Fibroblast of lung (primary cell): ENCODE measurements at regions not wholly inside any gene's neighbourhood (a gene's known extent, or its start where the extent isn't known, plus 50 kb on each side); places are given as distances from the start of the nearest gene placed in this dataset.
"Not testable (repeated sequence)": the region's sequence is repeated elsewhere in the genome, so short reads cannot be mapped to it uniquely, and the experiment has no call there.

Experiments
- DNase-seq, 2 donors: peaks; one replicate each; pipeline versions ENCODE4 v3.0.0 to v3.0.0-alpha.2; 2010; ENCODE audit warnings: low read depth in 2 of 2
- H2AFZ ChIP-seq: 2 replicates; pipeline ENCODE4 v1.5.1; 2012; ENCODE audit warnings: low read length, control low read depth, inconsistent platforms
- H3K27ac ChIP-seq: 2 replicates; pipeline ENCODE4 v1.5.1; 2011; ENCODE audit warnings: low read length, control low read depth; ENCODE audit not compliant: insufficient read depth
- H3K27me3 ChIP-seq: 2 replicates; pipeline ENCODE4 v1.5.1; 2011; ENCODE audit warnings: mild to moderate bottlenecking, low read length; ENCODE audit not compliant: control insufficient read depth, insufficient read depth
- H3K36me3 ChIP-seq: 2 replicates; pipeline ENCODE4 v1.5.1; 2011; ENCODE audit warnings: low read length; ENCODE audit not compliant: control insufficient read depth, insufficient read depth
- H3K4me1 ChIP-seq: 2 replicates; pipeline ENCODE4 v1.5.1; 2011; ENCODE audit warnings: low read length; ENCODE audit not compliant: control insufficient read depth, insufficient read depth; ENCODE audit errors: extremely low read depth
- H3K4me2 ChIP-seq: 2 replicates; pipeline ENCODE4 v1.5.1; 2011; ENCODE audit warnings: low read length, control low read depth; ENCODE audit not compliant: insufficient read depth; ENCODE audit errors: extremely low read depth
- H3K4me3 ChIP-seq, 4 experiments: fragments of 200-600 bp in 1 of 4; sonication (generic) in 1 of 4; replicated peaks in 1 of 4; 2 replicates each; pipeline ENCODE4 v1.5.1; 2011 to 2016; ENCODE audit warnings: low read length in 4 of 4, low read depth in 3 of 4, mild to moderate bottlenecking in 3 of 4, control low read depth in 2 of 4, inconsistent platforms in 1 of 4, mixed read lengths in 1 of 4; ENCODE audit not compliant: insufficient read depth in 1 of 4; ENCODE audit errors: control extremely low read depth in 1 of 4
- H3K79me2 ChIP-seq: 2 replicates; pipeline ENCODE4 v1.5.1; 2012; ENCODE audit warnings: mild to moderate bottlenecking, low read length, inconsistent platforms; ENCODE audit not compliant: control insufficient read depth, insufficient read depth
- H3K9ac ChIP-seq: 2 replicates; pipeline ENCODE4 v1.5.1; 2011; ENCODE audit warnings: mild to moderate bottlenecking, low read length, control low read depth; ENCODE audit not compliant: insufficient read depth
- H3K9me3 ChIP-seq: 2 replicates; pipeline ENCODE4 v1.5.1; 2012; ENCODE audit warnings: low read depth, low read length; ENCODE audit not compliant: control insufficient read depth, insufficient read depth
- H4K20me1 ChIP-seq: 2 replicates; pipeline ENCODE4 v1.5.1; 2011; ENCODE audit warnings: low read length; ENCODE audit not compliant: control insufficient read depth, insufficient read depth; ENCODE audit errors: extremely low read depth
- EZH2 ChIP-seq: IDR thresholded peaks from 2 replicates; pipeline ENCODE4 v1.5.1; 2012; ENCODE audit warnings: low read length, control low read depth, mild to moderate bottlenecking; ENCODE audit errors: missing control alignments
- TF ChIP-seq, protein P1 (sequence below), 2 donors: IDR thresholded peaks in 1 of 2; conservative IDR thresholded peaks in 1 of 2; 1 replicate in 1 of 2; 2 replicates in 1 of 2; pipeline ENCODE4 v1.5.1; 2011 to 2012; ENCODE audit warnings: low read length in 2 of 2, control low read depth in 1 of 2, inconsistent platforms in 1 of 2, low read depth in 1 of 2, mild to moderate bottlenecking in 1 of 2

GRCh38 chr2:53317861-53318260 lies 449.7 kb upstream of the CHAC2 start:
- no peak overlapping the region for H3K4me3 ChIP-seq
- TF ChIP-seq, protein P1, sequence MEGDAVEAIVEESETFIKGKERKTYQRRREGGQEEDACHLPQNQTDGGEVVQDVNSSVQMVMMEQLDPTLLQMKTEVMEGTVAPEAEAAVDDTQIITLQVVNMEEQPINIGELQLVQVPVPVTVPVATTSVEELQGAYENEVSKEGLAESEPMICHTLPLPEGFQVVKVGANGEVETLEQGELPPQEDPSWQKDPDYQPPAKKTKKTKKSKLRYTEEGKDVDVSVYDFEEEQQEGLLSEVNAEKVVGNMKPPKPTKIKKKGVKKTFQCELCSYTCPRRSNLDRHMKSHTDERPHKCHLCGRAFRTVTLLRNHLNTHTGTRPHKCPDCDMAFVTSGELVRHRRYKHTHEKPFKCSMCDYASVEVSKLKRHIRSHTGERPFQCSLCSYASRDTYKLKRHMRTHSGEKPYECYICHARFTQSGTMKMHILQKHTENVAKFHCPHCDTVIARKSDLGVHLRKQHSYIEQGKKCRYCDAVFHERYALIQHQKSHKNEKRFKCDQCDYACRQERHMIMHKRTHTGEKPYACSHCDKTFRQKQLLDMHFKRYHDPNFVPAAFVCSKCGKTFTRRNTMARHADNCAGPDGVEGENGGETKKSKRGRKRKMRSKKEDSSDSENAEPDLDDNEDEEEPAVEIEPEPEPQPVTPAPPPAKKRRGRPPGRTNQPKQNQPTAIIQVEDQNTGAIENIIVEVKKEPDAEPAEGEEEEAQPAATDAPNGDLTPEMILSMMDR (conservative IDR thresholded peaks at IDR 0.05 in 1 of 2, IDR thresholded peaks at IDR 0.05 in 1 of 2; ENCODE audit: low read depth in 1 of 2, low read length in 2 of 2), result no peak
- TF ChIP-seq EZH2, result no peak
- no peak overlapping the region for H3K4me2 ChIP-seq
- no peaks in the 10 kb centered on the region for H3K4me1 ChIP-seq
- no peaks in the 10 kb centered on the region for H3K27me3 ChIP-seq
- H3K79me2 ChIP-seq, result no peaks in the 10 kb centered on the region
- no peak overlapping the region for H2AFZ ChIP-seq
- no peaks in the 10 kb centered on the region for H3K9me3 ChIP-seq
- H3K36me3 ChIP-seq, result no peaks in the 10 kb centered on the region
- H3K9ac ChIP-seq, result no peak overlapping the region
- H3K27ac ChIP-seq, result no peak overlapping the region
- peak in 1 of 2 donors; percentile 19 for DNase-seq
- H4K20me1 ChIP-seq, result no peaks in the 10 kb centered on the region

- no peak overlapping the region for H3K4me3 ChIP-seq
- TF ChIP-seq EZH2, result no peak
- TF ChIP-seq, protein P1 (conservative IDR thresholded peaks at IDR 0.05 in 1 of 2, IDR thresholded peaks at IDR 0.05 in 1 of 2; ENCODE audit: low read depth in 1 of 2, low read length in 2 of 2), result no peak
- H3K9ac ChIP-seq, result no peak overlapping the region
- no peaks in the 10 kb centered on the region for H4K20me1 ChIP-seq
- peak in 1 of 2 donors; percentile 10 for DNase-seq
- H3K27ac ChIP-seq, result no peak overlapping the region
- H2AFZ ChIP-seq, result no peak overlapping the region
- H3K9me3 ChIP-seq, result no peaks in the 10 kb centered on the region
- H3K36me3 ChIP-seq, result no peaks in the 10 kb centered on the region
- no peaks in the 10 kb centered on the region for H3K4me1 ChIP-seq
- H3K27me3 ChIP-seq, result no peaks in the 10 kb centered on the region
- H3K4me2 ChIP-seq, result no peak overlapping the region
- no peaks in the 10 kb centered on the region for H3K79me2 ChIP-seq
Measured at GRCh38 chr2:53315149-53315548, 452.5 kb upstream of the CHAC2 start.

DNA sequence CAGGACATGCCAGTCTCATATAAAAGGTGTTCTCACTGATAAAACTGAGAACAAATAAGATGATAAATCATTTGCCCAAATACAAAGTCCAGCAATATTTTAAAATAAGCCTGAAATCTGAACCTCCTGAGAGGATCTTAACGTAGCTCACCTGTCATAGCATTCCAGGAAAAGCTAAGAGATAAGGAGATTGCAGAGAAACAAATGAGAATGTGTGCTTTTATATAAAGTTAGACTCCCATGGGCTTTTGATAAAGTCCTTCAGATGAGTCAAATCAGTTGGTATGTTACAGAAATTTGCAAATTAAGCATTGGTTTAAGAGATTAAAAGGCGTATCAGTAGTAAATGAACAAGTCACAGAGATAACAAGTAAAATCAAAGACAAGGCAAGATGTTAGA lies 452.9 kb upstream of the CHAC2 start:
- Histone ChIP-seq H2AFZ (no peak overlapping the region), H3K36me3 (no peaks in the 10 kb centered on the region), H3K4me3 (no peak overlapping the region), H3K9ac (no peak overlapping the region), H3K79me2 (no peaks in the 10 kb centered on the region), H4K20me1 (no peaks in the 10 kb centered on the region), H3K4me2 (no peak overlapping the region), H3K9me3 (no peaks in the 10 kb centered on the region), H3K27me3 (no peaks in the 10 kb centered on the region), H3K4me1 (no peaks in the 10 kb centered on the region), H3K27ac (no peak overlapping the region)
- TF ChIP-seq EZH2, result no peak
- TF ChIP-seq, protein P1 (conservative IDR thresholded peaks at IDR 0.05 in 1 of 2, IDR thresholded peaks at IDR 0.05 in 1 of 2; ENCODE audit: low read depth in 1 of 2, low read length in 2 of 2), result no peak
- DNase-seq, result peak in 1 of 2 donors; percentile 23

DNA sequence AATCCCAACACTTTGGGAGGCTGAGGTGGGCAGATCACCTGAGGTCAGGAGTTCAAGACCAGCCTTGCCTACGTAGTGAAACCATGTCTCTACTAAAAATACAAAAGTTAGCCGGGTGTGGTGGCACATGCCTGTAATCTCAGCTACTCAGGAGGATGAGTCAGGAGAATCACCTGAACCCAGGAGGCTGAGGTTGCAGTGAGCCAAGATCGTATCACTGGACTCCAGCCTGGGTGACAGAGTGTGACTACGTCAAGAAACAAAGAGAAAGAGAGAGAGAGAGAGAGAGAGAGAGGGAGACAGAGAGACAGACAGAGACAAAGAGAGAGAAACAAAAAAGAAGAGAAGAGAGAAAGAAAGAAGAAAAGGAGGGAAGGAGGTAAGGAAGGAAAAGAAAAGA lies 454.0 kb upstream of the CHAC2 start:
- not testable (repeated sequence) for H2AFZ ChIP-seq, H3K9me3 ChIP-seq, H3K27me3 ChIP-seq, H3K27ac ChIP-seq, H3K4me2 ChIP-seq, H3K4me1 ChIP-seq, H4K20me1 ChIP-seq, H3K36me3 ChIP-seq, H3K4me3 ChIP-seq, DNase-seq, H3K9ac ChIP-seq, H3K79me2 ChIP-seq
